Upper lobe of left lung (tissue), 6 donors: ENCODE measurements at regions not wholly inside any gene's neighbourhood (a gene's known extent, or its start where the extent isn't known, plus 50 kb on each side); places are given as distances from the start of the nearest gene placed in this dataset.

Experiments used
- ATAC-seq, 2 donors: fragments of 200-7000 bp; cut with Tn5 transposase; one replicate each; pipeline ENCODE4 v1.9.1; 2022; ENCODE audit warnings: mild to moderate bottlenecking in 2 of 2, moderate library complexity in 2 of 2; ENCODE audit not compliant: low FRiP score in 2 of 2
- DNase-seq, 2 donors: peaks; one replicate each; pipeline ENCODE4 v3.0.0-alpha.2; 2019 to 2020
- H3K27ac ChIP-seq, 4 donors: fragments of 200-600 bp; sonication (generic); one replicate each; pipeline ENCODE4 v1.5.1; 2016 to 2019
- H3K27me3 ChIP-seq, 4 donors: fragments of 200-600 bp; sonication (generic); one replicate each; pipeline ENCODE4 v1.5.1; 2017 to 2019
- H3K36me3 ChIP-seq, 4 donors: fragments of 200-600 bp; sonication (generic); one replicate each; pipeline ENCODE4 v1.5.1; 2016 to 2019
- H3K4me1 ChIP-seq, 4 donors: fragments of 200-600 bp; sonication (generic); one replicate each; pipeline ENCODE4 v1.5.1; 2018 to 2019
- H3K4me3 ChIP-seq, 4 donors: fragments of 200-600 bp; sonication (generic); one replicate each; pipeline ENCODE4 v1.5.1; 2017 to 2019; ENCODE audit warnings: mild to moderate bottlenecking in 2 of 4, moderate library complexity in 1 of 4
- H3K9me3 ChIP-seq, 4 donors: fragments of 200-600 bp; sonication (generic); one replicate each; pipeline ENCODE4 v1.5.1; 2018 to 2019
- CTCF ChIP-seq, 6 experiments: fragments of 450-650 bp in 4 of 6; fragments of 200-600 bp in 2 of 6; sonication (generic) in 2 of 6; IDR thresholded peaks; one replicate each; pipeline ENCODE4 v1.5.1; 2016 to 2019; ENCODE audit warnings: antibody characterized with exemption in 6 of 6
- EP300 ChIP-seq, 4 donors: sonication (generic); formaldehyde crosslinking; IDR thresholded peaks; one replicate each; pipeline ENCODE4 v1.5.1; 2017; ENCODE audit warnings: antibody characterized with exemption in 4 of 4, control low read depth in 2 of 4
- POLR2A ChIP-seq, 4 donors: fragments of 450-650 bp; IDR thresholded peaks; one replicate each; pipeline ENCODE4 v1.5.1; 2016 to 2017; ENCODE audit warnings: antibody characterized with exemption in 4 of 4, mild to moderate bottlenecking in 2 of 4
- POLR2AphosphoS5 ChIP-seq, 2 donors: sonication (generic); formaldehyde crosslinking; IDR thresholded peaks; one replicate each; pipeline ENCODE4 v1.5.1; 2017; ENCODE audit warnings: antibody characterized with exemption in 2 of 2
- WGBS, 2 donors: methylation state at CpG; one replicate each; pipeline ENCODE4 v1.1.5; 2017 to 2018; 5-methylcytosine and 5-hydroxymethylcytosine counted together
- small RNA-seq, 4 donors: library from RNA; depleted of rRNA; stranded (forward); fragments of <200 nt; gene quantifications; one replicate each; pipeline ENCODE3, GENCODE V24; 2016
- donor health status: DM: no; HTN: no; CAD: no; lungs with moderate emphysema.
- donor health status: DM: no; HTN: yes; CAD: no; lungs with severe emphysema.

GRCh38 chr3:182740710-182741109, 52.6 kb upstream of the ATP11B start:
- no peaks in the 10 kb centered on the region for H3K4me1 ChIP-seq
- H3K27me3 ChIP-seq = no peaks in the 10 kb centered on the region
- no peak for ATAC-seq
- no peaks in the 10 kb centered on the region for H3K36me3 ChIP-seq
- 51 to 53% methylated on average over 6 of the region's 6 CpGs for WGBS, 2 donors
- H3K9me3 ChIP-seq = no peaks in the 10 kb centered on the region
- no peak overlapping the region for H3K4me3 ChIP-seq
- no peak overlapping the region for H3K27ac ChIP-seq
- TF ChIP-seq POLR2A (IDR thresholded peaks at IDR 0.05) (no peak), EP300 (IDR thresholded peaks at IDR 0.05) (no peak), POLR2AphosphoS5 (IDR thresholded peaks at IDR 0.05) (no peak), CTCF (IDR thresholded peaks at IDR 0.05) (no peak)
- DNase-seq = peak in 1 of 2 donors; percentile 30

GRCh38 chr3:182741214-182741613, 52.1 kb upstream of the ATP11B start:
- WGBS, 2 donors = 93 to 95% methylated on average over 3 of the region's 3 CpGs
- Histone ChIP-seq H3K27me3 (no peaks in the 10 kb centered on the region), H3K27ac (no peak overlapping the region), H3K4me3 (no peak overlapping the region), H3K36me3 (no peaks in the 10 kb centered on the region), H3K4me1 (no peaks in the 10 kb centered on the region), H3K9me3 (no peaks in the 10 kb centered on the region)
- DNase-seq (no peak), ATAC-seq (no peak)
- TF ChIP-seq CTCF (IDR thresholded peaks at IDR 0.05) (no peak), POLR2A (IDR thresholded peaks at IDR 0.05) (no peak), EP300 (IDR thresholded peaks at IDR 0.05) (no peak), POLR2AphosphoS5 (IDR thresholded peaks at IDR 0.05) (no peak)

Small RNAs in the stretch of these regions (small RNA-seq; reads per million reads assigned to genes)
- 0 reads per million in 4 donors for gene RN7SKP265
